ENCODE measurements at regions not wholly inside any gene's neighbourhood (a gene's known extent, or its start where the extent isn't known, plus 50 kb on each side); places are given as distances from the start of the nearest gene placed in this dataset.

- H3K27ac ChIP-seq: no peak overlapping the region
- no peak for DNase-seq (ENCODE audit: low spot score)
- ChIA-PET POLR2A (ENCODE audit: low non-redundant PET) (no interaction called here), CTCF (no interaction called here)
- TF ChIP-seq CTCF (conservative IDR thresholded peaks at IDR 0.05; ENCODE audit: low read depth): no peak
Observed at GRCh38 chr14:101464310-101464983, 96.8 kb upstream of the DIO3 start.

- ChIA-PET CTCF (no interaction called here), POLR2A (ENCODE audit: low non-redundant PET) (no interaction called here)
- TF ChIP-seq CTCF (conservative IDR thresholded peaks at IDR 0.05; ENCODE audit: low read depth): no peak
- H3K27ac ChIP-seq: no peak overlapping the region
- no peak for DNase-seq (ENCODE audit: low spot score)
Observed at GRCh38 chr14:101464984-101465794, 96.1 kb upstream of the DIO3 start.

- H3K27ac ChIP-seq: no peak overlapping the region
- ChIA-PET CTCF (no interaction called here), POLR2A (ENCODE audit: low non-redundant PET) (no interaction called here)
- no peak for DNase-seq (ENCODE audit: low spot score)
- TF ChIP-seq CTCF (conservative IDR thresholded peaks at IDR 0.05; ENCODE audit: low read depth): no peak
Observed at GRCh38 chr14:101465795-101466448, 95.4 kb upstream of the DIO3 start.

- TF ChIP-seq CTCF (conservative IDR thresholded peaks at IDR 0.05; ENCODE audit: low read depth): no peak
- POLR2A ChIA-PET (ENCODE audit: low non-redundant PET): no interaction called here
- DNase-seq (ENCODE audit: low spot score): no peak
- no peak overlapping the region for H3K27ac ChIP-seq
- CTCF ChIA-PET: no interaction called here
Observed at GRCh38 chr14:101466456-101467180, 94.7 kb upstream of the DIO3 start.

GRCh38 chr14:101467181-101467926 is 93.9 kb upstream of the DIO3 start:
- POLR2A ChIA-PET (ENCODE audit: low non-redundant PET): no interaction called here

More at GRCh38 chr14:101467181-101467926, 93.9 kb upstream of the DIO3 start:
- CTCF ChIA-PET: no interaction called here
- no peak overlapping the region for H3K27ac ChIP-seq
- DNase-seq (ENCODE audit: low spot score): no peak
- no peak for TF ChIP-seq CTCF (conservative IDR thresholded peaks at IDR 0.05; ENCODE audit: low read depth)

Data from RWPE1 (cell line).